Sigmoid colon (tissue), 6 donors: ENCODE measurements at regions not wholly inside any gene's neighbourhood (a gene's known extent, or its start where the extent isn't known, plus 50 kb on each side); places are given as distances from the start of the nearest gene placed in this dataset.
A peak's percentile ranks its signal among the peaks of the same experiment; 100 is the strongest.

Experiments
- DNase-seq: peaks from one replicate; pipeline ENCODE4 v3.0.0-alpha.2; 2019
- H3K27ac ChIP-seq, 4 donors: fragments of 200-600 bp; sonication (generic); one replicate each; pipeline ENCODE4 v1.5.1; 2016 to 2019; ENCODE audit warnings: mild to moderate bottlenecking in 1 of 4
- H3K27me3 ChIP-seq, 3 donors: fragments of 200-600 bp; sonication (generic); one replicate each; pipeline ENCODE4 v1.5.1; 2019; ENCODE audit warnings: mild to moderate bottlenecking in 1 of 3
- H3K36me3 ChIP-seq, 4 donors: fragments of 200-600 bp; sonication (generic); one replicate each; pipeline ENCODE4 v1.5.1; 2016 to 2019
- H3K4me1 ChIP-seq, 4 donors: fragments of 200-600 bp; sonication (generic); one replicate each; pipeline ENCODE4 v1.5.1; 2017 to 2019
- H3K4me3 ChIP-seq, 4 donors: fragments of 200-600 bp; sonication (generic); one replicate each; pipeline ENCODE4 v1.5.1; 2017 to 2019; ENCODE audit warnings: mild to moderate bottlenecking in 2 of 4, moderate library complexity in 1 of 4
- H3K9me3 ChIP-seq, 4 donors: fragments of 200-600 bp in 3 of 4; sonication (generic) in 3 of 4; one replicate each; pipeline versions ENCODE4 v1.5.1 to v1.6.1; 2013 to 2019
- EP300 ChIP-seq, 4 donors: sonication (generic); formaldehyde crosslinking; IDR thresholded peaks; one replicate each; pipeline ENCODE4 v1.6.1; 2017; ENCODE audit warnings: antibody characterized with exemption in 4 of 4
- POLR2A ChIP-seq, 2 donors: fragments of 450-650 bp; IDR thresholded peaks; one replicate each; pipeline ENCODE4 v1.6.1; 2016; ENCODE audit warnings: antibody characterized with exemption in 2 of 2, mild to moderate bottlenecking in 2 of 2, moderate library complexity in 2 of 2
- POLR2AphosphoS5 ChIP-seq, 4 donors: sonication (generic); formaldehyde crosslinking; IDR thresholded peaks; one replicate each; pipeline ENCODE4 v1.6.1; 2017; ENCODE audit warnings: antibody characterized with exemption in 4 of 4
- WGBS, 2 donors: extraction: QIAGEN DNeasy Blood & Tissue Kit; methylation state at CpG; one replicate each; pipeline ENCODE4 v1.1.7; 2013; 5-methylcytosine and 5-hydroxymethylcytosine counted together
- intact Hi-C: fragments of 100-400 bp; cut with DNase I; formaldehyde crosslinking; loops from one replicate; pipeline ENCODE4 v1.15.1; 2023
- TF ChIP-seq, protein P1 (sequence below), 4 experiments: fragments of 450-650 bp in 3 of 4; fragments of 200-600 bp in 1 of 4; IDR thresholded peaks; one replicate each; pipeline ENCODE4 v1.5.1; 2016 to 2019; ENCODE audit warnings: antibody characterized with exemption in 4 of 4, mild to moderate bottlenecking in 3 of 4, moderate library complexity in 2 of 4
- donor health status: healthy with polysubstance abuse.
- donor health status: healthy.

GRCh38 chr20:51970858-51971257 lies 168.5 kb upstream of the SALL4 start:
- Histone ChIP-seq H3K9me3 (no peaks in the 10 kb centered on the region), H3K4me3 (no peak overlapping the region), H3K27ac (no peak overlapping the region), H3K36me3 (no peaks in the 10 kb centered on the region), H3K4me1 (no peaks in the 10 kb centered on the region), H3K27me3 (no peaks in the 10 kb centered on the region)
- DNase-seq = no peak
- 95% methylated on average over 10 of the region's 10 CpGs for WGBS, 2 donors
- intact Hi-C loops = no loop called here
- TF ChIP-seq, protein P1, sequence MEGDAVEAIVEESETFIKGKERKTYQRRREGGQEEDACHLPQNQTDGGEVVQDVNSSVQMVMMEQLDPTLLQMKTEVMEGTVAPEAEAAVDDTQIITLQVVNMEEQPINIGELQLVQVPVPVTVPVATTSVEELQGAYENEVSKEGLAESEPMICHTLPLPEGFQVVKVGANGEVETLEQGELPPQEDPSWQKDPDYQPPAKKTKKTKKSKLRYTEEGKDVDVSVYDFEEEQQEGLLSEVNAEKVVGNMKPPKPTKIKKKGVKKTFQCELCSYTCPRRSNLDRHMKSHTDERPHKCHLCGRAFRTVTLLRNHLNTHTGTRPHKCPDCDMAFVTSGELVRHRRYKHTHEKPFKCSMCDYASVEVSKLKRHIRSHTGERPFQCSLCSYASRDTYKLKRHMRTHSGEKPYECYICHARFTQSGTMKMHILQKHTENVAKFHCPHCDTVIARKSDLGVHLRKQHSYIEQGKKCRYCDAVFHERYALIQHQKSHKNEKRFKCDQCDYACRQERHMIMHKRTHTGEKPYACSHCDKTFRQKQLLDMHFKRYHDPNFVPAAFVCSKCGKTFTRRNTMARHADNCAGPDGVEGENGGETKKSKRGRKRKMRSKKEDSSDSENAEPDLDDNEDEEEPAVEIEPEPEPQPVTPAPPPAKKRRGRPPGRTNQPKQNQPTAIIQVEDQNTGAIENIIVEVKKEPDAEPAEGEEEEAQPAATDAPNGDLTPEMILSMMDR (IDR thresholded peaks at IDR 0.05) = no peak
- no peak for TF ChIP-seq POLR2A (IDR thresholded peaks at IDR 0.05)

DNA sequence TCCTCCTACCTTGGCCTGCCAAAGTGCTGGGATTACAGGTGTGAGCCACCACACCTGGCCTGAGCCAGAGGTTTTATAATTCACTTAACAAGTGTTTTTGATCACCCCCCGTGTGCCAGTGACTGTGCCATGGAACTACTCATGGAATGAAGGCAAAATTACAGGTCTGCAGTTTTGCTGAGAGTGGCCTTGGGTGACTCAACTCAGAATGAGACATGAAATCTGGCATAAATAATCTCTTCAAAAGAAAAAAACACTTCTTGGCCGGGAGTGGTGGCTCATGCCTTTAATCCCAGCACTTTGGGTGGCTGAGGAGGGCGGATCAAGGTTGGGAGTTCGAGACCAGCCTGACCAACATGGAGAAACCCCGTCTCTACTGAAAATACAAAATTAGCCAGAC lies 166.9 kb upstream of the SALL4 start:
- intact Hi-C loops = loop anchor here (10.0 kb wide), 1 partner anchor 324 kb away; no protein-coding TSS in a partner anchor

GRCh38 chr20:51968151-51968550 lies 165.8 kb upstream of the SALL4 start:
- 94 to 96% methylated on average over 4 of the region's 4 CpGs for WGBS, 2 donors
- no peak overlapping the region for H3K27ac ChIP-seq
- no peaks in the 10 kb centered on the region for H3K27me3 ChIP-seq
- no peak overlapping the region for H3K4me3 ChIP-seq
- no peaks in the 10 kb centered on the region for H3K9me3 ChIP-seq
- intact Hi-C loops = loop anchor here (10.0 kb wide), 1 partner anchor 323 kb away; no protein-coding TSS in a partner anchor
- no peaks in the 10 kb centered on the region for H3K36me3 ChIP-seq
- H3K4me1 ChIP-seq = no peaks in the 10 kb centered on the region
- DNase-seq = no peak
- TF ChIP-seq POLR2AphosphoS5 (IDR thresholded peaks at IDR 0.05) = no peak
- TF ChIP-seq POLR2A (IDR thresholded peaks at IDR 0.05) = no peak
- TF ChIP-seq EP300 (IDR thresholded peaks at IDR 0.05) = no peak
- TF ChIP-seq, protein P1 (IDR thresholded peaks at IDR 0.05) = no peak

More for the DNA sequence above, 166.9 kb upstream of the SALL4 start:
- no peak overlapping the region for H3K4me3 ChIP-seq
- no peak for DNase-seq
- no peaks in the 10 kb centered on the region for H3K27me3 ChIP-seq
- no peak overlapping the region for H3K27ac ChIP-seq
- no peaks in the 10 kb centered on the region for H3K9me3 ChIP-seq
- H3K36me3 ChIP-seq = no peaks in the 10 kb centered on the region
- TF ChIP-seq EP300 (IDR thresholded peaks at IDR 0.05) (no peak), POLR2A (IDR thresholded peaks at IDR 0.05) (no peak), POLR2AphosphoS5 (IDR thresholded peaks at IDR 0.05) (no peak)
- TF ChIP-seq, protein P1 (IDR thresholded peaks at IDR 0.05) = no peak
- WGBS, 2 donors = 88 to 92% methylated on average over 5 of the region's 5 CpGs
- H3K4me1 ChIP-seq = no peaks in the 10 kb centered on the region

DNA sequence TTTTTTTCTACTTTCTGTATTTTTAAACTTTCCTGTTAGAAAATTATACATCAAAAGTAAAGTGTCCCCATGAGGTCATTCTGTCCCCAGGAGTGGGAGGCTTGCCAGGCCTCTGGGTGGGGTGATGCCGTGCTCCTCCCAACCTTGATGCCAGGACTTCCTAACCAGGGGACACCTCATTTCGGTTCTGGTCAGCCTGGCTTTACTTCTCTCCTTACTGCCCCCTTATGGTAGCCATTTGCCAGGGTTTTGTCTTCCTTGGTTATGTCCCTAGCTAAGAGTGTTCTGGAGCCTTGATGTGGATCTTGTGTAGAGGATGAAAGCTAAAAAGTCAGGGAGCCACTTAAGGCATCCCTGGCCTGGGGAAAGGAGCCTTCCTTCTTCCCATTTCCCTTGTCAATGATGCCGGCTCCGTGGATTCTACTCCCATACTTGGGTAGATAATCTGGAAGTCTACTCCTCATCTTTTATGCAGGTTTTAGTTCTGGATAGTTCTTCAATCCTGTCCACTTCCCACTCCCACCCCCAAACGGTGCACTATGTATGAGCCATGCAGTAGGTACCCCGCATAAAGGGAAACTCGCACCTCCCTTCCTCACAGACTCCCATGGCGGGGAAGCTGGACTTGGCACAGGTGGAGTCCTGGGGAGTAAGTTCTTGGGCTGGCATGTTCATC lies 164.1 kb upstream of the SALL4 start:
- Histone ChIP-seq H3K27me3 (no peaks in the 10 kb centered on the region), H3K4me1 (no peaks in the 10 kb centered on the region), H3K4me3 (no peak overlapping the region), H3K36me3 (no peaks in the 10 kb centered on the region), H3K9me3 (no peaks in the 10 kb centered on the region), H3K27ac (no peak overlapping the region)
- DNase-seq = peak; percentile 63
- 57 to 58% methylated on average over 8 of the region's 8 CpGs for WGBS, 2 donors
- intact Hi-C loops = loop anchor here (10.0 kb wide), 1 partner anchor 322 kb away; no protein-coding TSS in a partner anchor
- TF ChIP-seq, protein P1 (IDR thresholded peaks at IDR 0.05) = peak in 1 of 4 experiments; percentile 46
- no peak for TF ChIP-seq POLR2AphosphoS5 (IDR thresholded peaks at IDR 0.05)
- no peak for TF ChIP-seq POLR2A (IDR thresholded peaks at IDR 0.05)
